ENCODE measurements at regions not wholly inside any gene's neighbourhood (a gene's known extent, or its start where the extent isn't known, plus 50 kb on each side); places are given as distances from the start of the nearest gene placed in this dataset.

DNA sequence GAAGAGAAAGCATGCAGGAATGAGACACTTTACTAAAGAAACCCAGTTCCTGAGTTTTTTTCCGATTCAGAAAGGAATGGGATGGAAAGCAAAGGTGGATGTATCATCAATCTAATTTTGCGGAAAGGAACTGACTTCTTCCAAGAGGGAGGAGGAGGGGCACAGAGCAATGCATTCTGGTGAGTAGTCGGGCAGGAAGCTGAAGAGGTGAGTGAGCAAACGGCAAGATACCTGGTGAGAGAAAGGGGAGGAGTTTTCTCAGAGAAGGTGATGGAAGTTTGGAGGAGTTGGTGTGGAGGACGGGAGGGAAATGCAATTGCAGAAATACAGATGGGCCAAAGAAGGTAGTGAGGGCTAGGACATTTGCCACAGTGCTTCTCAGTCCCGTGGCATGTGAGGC lies 713.2 kb downstream of the KCNJ2 start:
- TF ChIP-seq POLR2A (IDR thresholded peaks at IDR 0.05; ENCODE audit: low read length), result no peak
- no peak for TF ChIP-seq POLR2AphosphoS2 (conservative IDR thresholded peaks at IDR 0.05; ENCODE audit: low read length)
- TF ChIP-seq CTCF (IDR thresholded peaks at IDR 0.05), result no peak
- no peak for TF ChIP-seq SMC3 (IDR thresholded peaks at IDR 0.05)
- TF ChIP-seq MYC (IDR thresholded peaks at IDR 0.05; ENCODE audit: borderline replicate concordance, low read length), result no peak
- no peak for TF ChIP-seq ESRRA (IDR thresholded peaks at IDR 0.05; ENCODE audit: borderline replicate concordance, low read length)
- no peak for TF ChIP-seq CBX2 (IDR thresholded peaks at IDR 0.05; ENCODE audit: borderline replicate concordance, low read depth)
